GM21381 (cell line): ENCODE measurements at regions not wholly inside any gene's neighbourhood (a gene's known extent, or its start where the extent isn't known, plus 50 kb on each side); places are given as distances from the start of the nearest gene placed in this dataset.

Source experiments
- ATAC-seq: cut with Tn5 transposase; IDR thresholded peaks from one replicate; pipeline ENCODE4 v1.9.1; 2021; ENCODE audit warnings: mild to moderate bottlenecking, moderate library complexity; ENCODE audit not compliant: unreplicated experiment

DNA sequence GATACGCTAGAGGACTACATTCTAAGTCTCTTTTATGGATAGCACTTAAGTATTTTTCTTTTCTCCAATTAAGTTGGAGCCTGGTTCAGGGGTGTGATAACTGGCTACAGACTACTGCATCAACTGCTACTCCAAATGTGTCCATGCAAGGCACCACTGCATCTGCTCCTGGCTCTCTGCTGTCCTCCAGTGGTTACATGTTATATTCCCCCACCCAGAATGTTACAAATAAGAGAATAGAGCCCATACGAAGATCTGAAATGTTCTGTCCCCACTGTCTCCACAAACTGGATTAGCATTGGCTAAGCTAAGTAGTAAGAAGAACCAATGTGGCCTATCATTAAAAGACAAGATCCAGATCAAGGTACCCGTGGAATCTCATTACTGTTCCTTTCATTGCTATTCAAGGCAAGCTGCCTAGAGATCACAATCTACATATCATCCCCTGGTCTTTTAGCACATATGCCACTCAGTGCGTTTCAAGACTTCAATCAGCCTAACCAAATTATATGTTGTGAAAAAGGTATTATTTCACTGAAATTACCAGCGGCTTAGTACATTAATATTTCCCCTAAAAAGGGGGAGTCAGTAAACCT, 308.3 kb upstream of the SLC8A1 start:
- ATAC-seq, result peak; percentile 76

- ATAC-seq, result no peak
Observed at GRCh38 chr2:40773291-40773690, 321.4 kb upstream of the SLC8A1 start.

GRCh38 chr2:40783704-40784103, 331.8 kb upstream of the SLC8A1 start:
- ATAC-seq, result no peak

- ATAC-seq, result no peak
Observed at GRCh38 chr2:40786636-40787035, 334.7 kb upstream of the SLC8A1 start.

DNA sequence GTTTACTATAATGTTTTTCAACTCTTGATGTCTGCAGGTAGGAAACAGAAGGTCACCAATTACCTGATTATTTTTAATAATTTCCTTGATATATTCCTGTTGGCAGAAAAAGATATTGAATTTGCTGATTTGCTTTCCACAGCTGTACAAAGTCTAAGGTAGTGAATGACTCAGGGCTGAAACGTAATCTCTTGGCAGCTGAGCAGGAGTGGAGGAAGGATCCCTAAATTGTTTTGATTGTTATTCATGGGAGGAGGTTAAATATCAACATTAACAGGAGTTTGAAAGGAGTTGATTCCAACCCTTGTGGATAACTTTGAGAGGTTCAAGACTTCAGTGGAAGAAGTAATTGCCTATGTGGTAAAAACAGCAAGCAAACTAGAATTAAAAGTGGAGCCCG, 345.2 kb upstream of the SLC8A1 start:
- no peak for ATAC-seq

DNA sequence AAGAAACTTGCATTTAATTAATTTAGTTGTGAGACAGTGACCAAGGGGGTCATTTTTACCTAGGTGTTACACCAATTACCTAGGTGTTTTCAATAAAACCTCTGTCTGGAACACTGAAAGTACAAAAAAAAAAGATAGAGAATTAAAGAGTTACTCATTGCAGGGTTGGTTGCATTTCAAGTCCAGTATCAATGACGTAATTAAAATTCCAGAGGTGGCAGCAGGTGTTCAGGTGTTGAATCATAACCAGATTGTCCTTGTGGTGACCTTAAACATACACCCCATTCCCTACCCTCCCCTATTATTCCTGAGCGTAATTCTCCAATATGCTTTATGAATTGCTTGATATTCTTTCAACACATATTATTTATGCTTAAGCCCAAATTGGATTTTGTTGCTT, 352.0 kb upstream of the SLC8A1 start:
- no peak for ATAC-seq

DNA sequence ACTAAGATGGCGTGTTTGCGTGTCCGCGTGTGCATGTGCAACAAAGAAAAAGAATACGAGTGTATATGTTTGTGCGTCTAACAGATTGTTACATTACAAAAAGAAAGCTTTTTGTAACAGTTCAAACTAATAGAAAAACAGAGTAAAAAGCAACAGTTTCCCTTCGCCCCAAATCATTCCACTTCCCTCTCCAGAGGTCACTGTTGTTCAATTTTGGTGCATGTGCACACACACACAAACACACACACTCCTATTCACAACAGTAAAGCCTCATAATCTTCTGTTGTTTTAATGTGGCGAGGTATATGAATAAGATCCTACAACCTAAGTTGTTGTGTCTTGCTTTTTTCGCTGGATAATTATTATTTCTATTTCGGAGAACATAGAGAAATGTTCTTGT, 357.3 kb upstream of the SLC8A1 start:
- ATAC-seq, result no peak

GRCh38 chr2:40814616-40815015, 362.7 kb upstream of the SLC8A1 start:
- ATAC-seq, result no peak

DNA sequence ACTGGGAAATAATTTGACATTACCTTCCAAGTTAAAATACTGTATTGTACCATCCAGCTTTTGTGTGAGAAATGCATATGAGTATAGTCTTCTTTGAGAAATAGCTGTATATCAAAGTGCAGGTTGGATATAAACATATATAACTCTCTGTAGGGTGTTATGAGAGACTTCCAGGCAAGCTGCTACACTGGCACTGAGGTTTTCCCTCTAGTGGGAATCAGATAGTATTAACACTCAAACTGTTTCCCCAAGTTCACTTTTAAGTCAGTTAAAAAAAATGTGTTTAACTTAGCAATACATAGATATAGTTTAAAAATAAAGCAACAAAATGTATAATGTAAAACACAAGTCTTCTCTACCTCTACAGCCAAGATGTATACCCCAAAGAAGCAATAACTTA, 368.4 kb upstream of the SLC8A1 start:
- no peak for ATAC-seq

- no peak for ATAC-seq
Observed at GRCh38 chr2:40823478-40823877, 371.6 kb upstream of the SLC8A1 start.

DNA sequence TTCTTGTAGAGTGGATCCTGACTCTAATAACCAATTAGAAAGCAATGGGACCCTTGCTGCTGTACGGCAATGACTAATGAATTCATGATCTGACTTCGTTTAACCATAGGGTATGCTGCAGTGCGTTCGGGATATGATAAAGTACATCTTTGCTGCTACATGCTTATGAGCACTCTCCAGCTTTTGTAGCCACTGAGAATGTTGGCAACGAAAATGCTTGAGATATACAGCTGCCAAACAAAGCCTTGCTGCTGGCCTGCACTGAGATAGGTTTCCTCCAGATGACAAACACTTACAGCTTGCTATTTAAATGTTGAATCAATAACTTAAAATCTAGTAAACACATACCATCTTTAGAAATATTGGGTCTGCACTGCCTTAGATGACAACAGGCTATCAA, 372.4 kb upstream of the SLC8A1 start:
- no peak for ATAC-seq

DNA sequence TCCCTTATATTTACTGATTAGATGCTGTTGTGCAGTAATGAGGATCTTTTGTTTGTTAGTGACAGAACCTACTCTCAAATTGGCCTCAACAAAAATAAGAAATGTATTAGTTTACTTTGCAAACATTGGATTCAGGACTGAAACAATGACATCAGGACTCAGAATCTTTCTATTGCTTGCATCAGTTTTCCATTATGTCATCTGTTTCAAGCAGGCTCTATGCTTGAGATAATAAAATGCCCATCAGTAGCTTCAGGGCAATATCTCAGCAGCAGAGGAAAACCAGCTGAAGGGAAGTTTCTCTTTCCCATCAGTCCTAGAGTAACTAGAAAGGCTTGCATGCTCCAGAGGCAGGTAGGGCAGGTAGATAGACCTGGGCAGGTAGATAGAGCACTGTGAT, 375.5 kb upstream of the SLC8A1 start:
- ATAC-seq, result no peak

- ATAC-seq, result no peak
Observed at GRCh38 chr2:40831321-40831873, 379.5 kb upstream of the SLC8A1 start.

GRCh38 chr2:40841856-40842255, 390.0 kb upstream of the SLC8A1 start:
- ATAC-seq, result no peak

DNA sequence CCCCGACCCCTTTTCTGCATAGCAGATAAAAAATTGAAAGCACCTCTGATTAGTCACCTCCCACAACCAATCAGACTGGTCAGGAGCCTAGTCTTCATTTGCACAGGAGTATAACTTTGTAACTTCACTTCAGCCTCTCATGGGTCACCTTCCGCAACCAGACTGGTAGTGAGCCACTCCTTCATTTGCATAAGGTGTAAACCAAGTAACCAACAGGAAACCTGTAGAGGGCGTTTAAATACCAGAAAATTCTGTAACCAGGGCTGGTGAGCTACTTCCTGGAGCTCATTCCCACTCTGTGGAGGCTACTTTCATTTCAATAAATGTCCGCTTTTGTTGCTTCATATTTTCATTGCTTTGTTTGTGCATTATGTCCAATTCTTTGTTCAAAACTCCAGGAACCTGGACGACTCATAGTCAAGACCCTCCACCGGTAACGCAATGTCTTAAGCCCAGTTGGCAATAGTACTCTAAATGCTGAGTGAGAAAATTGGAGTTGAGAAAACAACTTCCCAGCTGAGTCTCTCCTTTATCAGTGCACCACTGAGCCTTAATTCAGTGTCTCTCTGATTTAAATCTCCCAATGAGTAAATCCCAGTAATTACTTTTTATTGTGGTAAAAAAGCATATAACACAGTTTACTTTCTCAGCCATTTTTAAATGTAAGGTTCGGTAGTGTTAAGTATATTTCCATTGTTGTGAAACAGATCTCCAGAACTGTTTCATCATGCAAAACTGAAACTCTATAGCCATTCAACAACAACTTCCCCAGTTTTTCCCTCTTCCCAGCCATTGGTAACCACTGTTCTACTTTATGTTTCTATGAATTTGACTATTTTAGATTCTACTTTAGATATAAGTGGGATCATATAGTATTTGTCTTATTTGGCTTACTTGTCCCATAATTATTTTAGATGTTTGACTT, 392.7 kb upstream of the SLC8A1 start:
- peak; percentile 49 for ATAC-seq

GRCh38 chr2:40851661-40852060, 399.8 kb upstream of the SLC8A1 start:
- ATAC-seq, result no peak

DNA sequence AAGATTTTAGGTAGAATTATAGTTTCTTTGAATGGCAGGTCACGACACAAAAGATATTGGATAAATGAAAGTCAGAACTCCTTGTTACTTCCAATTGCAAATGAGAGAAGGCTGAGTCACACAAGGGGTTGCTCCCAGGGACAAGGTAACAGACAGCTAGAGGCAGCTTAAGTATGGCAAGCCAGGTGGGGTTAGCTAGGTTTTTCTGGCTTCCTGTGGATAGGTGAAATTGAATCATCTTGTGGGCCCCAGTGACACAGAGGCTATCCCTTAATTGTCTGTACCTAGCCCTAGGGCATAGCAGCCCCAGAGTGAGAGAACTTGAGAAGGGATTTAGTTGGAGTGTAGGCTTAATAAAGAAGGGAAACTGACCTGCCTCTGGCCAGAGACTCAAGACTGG, 407.7 kb upstream of the SLC8A1 start:
- no peak for ATAC-seq

DNA sequence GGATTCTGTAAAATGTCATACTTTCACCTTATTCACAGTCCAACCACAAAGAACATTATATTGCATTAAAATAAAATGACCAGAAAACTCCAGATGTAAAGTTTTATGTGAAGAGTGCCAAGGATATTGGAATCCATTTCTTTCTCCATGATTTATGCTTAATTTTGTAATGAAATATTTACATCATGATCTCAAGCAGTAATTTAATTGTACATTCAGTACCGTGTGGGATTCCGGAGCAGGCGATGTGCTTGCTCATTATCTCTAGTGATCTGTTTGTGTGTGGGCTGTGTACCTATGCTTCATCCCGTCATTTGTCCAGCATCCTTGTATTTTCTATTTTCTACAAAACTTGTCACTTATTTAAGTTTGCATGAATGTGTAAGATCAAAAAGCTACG, 415.9 kb upstream of the SLC8A1 start:
- no peak for ATAC-seq

DNA sequence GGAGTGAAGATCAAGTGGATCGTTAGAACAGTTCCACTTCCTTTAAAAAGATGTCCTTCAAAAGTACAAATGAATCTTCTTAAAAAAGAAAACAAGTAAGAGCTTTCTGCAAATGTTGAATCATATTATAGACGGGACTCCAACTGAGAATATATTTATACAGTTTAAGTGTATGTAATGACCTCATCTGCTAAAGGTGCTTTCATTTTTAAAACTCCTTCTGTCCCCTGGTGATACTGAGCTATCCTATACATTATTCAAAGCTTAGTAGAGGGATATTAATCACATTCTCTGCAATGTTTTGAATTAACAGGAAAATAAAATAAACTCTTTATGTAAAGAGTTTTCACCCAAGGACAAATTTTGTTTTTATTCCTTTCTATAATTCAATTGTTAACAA, 420.7 kb upstream of the SLC8A1 start:
- ATAC-seq, result no peak

GRCh38 chr2:40874380-40874779, 422.5 kb upstream of the SLC8A1 start:
- no peak for ATAC-seq

DNA sequence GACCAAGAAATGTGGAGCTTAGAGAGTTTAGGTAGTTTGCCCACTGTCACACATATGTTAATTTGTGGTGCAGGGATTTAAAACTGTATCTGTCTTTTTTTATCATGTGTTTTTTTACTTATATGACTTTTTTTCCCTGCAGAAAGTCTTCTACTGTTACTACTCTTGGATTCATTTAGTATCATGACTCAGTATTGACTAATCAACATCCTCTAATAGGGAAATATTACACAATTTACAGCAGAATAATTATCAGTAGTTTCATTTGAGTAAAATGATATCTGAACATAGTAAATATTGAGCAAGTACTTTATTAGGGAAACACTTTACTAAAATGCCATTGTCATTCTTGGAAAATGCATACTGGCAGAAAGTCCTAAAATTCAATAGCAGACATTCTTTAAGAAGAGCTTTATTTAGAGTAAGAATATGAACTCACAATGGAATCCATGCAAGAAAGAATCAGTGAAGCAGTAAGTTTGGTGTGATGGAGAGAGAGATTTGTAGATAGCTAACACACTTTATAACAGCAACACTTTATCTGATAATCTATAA, 425.9 kb upstream of the SLC8A1 start:
- ATAC-seq, result no peak

DNA sequence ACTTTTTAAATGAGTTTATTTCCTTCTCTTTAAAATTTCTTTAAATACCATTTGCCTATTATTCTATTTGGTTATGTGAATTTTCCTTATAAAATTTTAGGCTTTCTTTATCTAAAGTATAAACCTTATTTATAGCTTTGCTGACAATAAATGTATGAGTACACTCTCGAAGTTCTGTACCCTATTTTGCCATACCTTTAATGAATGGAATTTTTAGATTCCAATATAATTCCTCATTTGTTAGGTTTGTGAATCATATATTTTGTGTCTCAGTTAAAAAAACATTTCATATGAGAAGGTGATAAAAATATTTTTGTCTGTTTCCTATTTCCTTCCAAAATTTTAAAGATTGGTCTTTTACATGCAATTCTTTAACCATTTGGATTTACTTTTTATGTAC, 427.4 kb upstream of the SLC8A1 start:
- ATAC-seq, result no peak
